Progenitor cell of endocrine pancreas (in vitro differentiated cells): ENCODE measurements at regions not wholly inside any gene's neighbourhood (a gene's known extent, or its start where the extent isn't known, plus 50 kb on each side); places are given as distances from the start of the nearest gene placed in this dataset.

Source experiments
- DNase-seq: peaks from one replicate; pipeline ENCODE4 v3.0.0; 2021; ENCODE audit warnings: low spot score; ENCODE audit not compliant: unreplicated experiment
- H3K27ac Mint-ChIP-seq: 2 replicates; pipeline ENCODE4 v1.8.0; 2021; ENCODE audit warnings: mild to moderate bottlenecking, moderate library complexity, mixed read lengths
- H3K27me3 Mint-ChIP-seq: 2 replicates; pipeline ENCODE4 v1.8.0; 2021; ENCODE audit warnings: mixed read lengths
- H3K36me3 Mint-ChIP-seq: 2 replicates; pipeline ENCODE4 v1.8.0; 2022; ENCODE audit warnings: mixed read lengths; ENCODE audit not compliant: insufficient read depth
- H3K4me1 Mint-ChIP-seq: 2 replicates; pipeline ENCODE4 v1.8.0; 2021; ENCODE audit warnings: low read depth, mixed read lengths
- H3K4me3 Mint-ChIP-seq: 2 replicates; pipeline ENCODE4 v1.8.0; 2021; ENCODE audit warnings: low read depth, mild to moderate bottlenecking, moderate library complexity, mixed read lengths
- H3K9me3 Mint-ChIP-seq: 2 replicates; pipeline ENCODE4 v1.8.0; 2021; ENCODE audit warnings: low read depth, mixed read lengths
- TF ChIP-seq, protein P1 (sequence below): fragments of 200-600 bp; sonication (generic); IDR thresholded peaks from one replicate; pipeline ENCODE4 v1.5.0; 2021; ENCODE audit warnings: antibody characterized with exemption, mild to moderate bottlenecking; ENCODE audit not compliant: unreplicated experiment

DNA sequence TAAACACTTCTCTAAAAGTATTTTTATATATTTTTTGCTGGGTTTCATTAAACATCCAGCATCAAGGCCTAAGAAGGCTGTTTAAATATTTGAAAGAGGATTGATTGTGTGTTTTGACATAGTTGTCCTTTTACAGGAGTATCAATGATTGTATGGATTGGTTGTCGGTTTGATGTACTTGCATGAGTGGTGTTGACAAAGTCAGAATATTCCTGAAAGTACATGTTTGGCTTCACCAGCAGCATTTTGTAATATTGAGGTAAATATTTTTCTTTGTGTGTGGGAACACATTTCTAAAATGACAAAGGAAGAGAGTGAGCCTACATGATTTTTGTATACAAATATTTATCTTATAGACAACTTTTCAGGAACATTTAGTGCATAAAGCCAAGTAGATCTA lies 269.7 kb downstream of the PTBP2 start:
- Mint-ChIP-seq H3K27me3 (peaks cover 3% of the 10 kb centered on the region), H3K36me3 (no peaks in the 10 kb centered on the region), H3K4me3 (no peak overlapping the region), H3K9me3 (peaks cover 3% of the 10 kb centered on the region), H3K4me1 (peaks cover 3% of the 10 kb centered on the region), H3K27ac (no peak overlapping the region)
- TF ChIP-seq, protein P1, sequence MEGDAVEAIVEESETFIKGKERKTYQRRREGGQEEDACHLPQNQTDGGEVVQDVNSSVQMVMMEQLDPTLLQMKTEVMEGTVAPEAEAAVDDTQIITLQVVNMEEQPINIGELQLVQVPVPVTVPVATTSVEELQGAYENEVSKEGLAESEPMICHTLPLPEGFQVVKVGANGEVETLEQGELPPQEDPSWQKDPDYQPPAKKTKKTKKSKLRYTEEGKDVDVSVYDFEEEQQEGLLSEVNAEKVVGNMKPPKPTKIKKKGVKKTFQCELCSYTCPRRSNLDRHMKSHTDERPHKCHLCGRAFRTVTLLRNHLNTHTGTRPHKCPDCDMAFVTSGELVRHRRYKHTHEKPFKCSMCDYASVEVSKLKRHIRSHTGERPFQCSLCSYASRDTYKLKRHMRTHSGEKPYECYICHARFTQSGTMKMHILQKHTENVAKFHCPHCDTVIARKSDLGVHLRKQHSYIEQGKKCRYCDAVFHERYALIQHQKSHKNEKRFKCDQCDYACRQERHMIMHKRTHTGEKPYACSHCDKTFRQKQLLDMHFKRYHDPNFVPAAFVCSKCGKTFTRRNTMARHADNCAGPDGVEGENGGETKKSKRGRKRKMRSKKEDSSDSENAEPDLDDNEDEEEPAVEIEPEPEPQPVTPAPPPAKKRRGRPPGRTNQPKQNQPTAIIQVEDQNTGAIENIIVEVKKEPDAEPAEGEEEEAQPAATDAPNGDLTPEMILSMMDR = no peak
- DNase-seq = no peak

DNA sequence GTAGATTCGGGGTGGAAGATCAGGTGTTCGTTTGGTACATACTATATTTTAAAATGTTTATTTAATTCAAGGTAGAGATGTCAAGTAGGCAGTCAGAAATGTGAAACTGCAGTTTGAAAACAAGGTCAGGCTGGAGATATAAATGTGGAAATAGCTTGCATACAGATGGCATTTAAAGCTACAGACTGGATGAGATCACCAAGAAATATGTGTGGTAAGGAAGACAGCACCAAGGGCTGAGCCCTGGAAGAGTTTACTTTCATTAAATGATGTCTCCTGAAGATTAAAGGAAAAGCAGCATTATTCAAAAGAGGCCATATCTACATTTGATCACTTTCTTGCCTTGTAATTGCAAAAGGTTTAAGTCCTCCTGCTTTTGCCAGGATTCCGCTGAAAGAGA lies 271.3 kb downstream of the PTBP2 start:
- Mint-ChIP-seq H3K27me3 (peaks cover 5% of the 10 kb centered on the region), H3K4me3 (no peak overlapping the region), H3K9me3 (peaks cover 3% of the 10 kb centered on the region), H3K4me1 (peaks cover 5% of the 10 kb centered on the region), H3K27ac (no peak overlapping the region), H3K36me3 (no peaks in the 10 kb centered on the region)
- TF ChIP-seq, protein P1 = no peak
- no peak for DNase-seq

DNA sequence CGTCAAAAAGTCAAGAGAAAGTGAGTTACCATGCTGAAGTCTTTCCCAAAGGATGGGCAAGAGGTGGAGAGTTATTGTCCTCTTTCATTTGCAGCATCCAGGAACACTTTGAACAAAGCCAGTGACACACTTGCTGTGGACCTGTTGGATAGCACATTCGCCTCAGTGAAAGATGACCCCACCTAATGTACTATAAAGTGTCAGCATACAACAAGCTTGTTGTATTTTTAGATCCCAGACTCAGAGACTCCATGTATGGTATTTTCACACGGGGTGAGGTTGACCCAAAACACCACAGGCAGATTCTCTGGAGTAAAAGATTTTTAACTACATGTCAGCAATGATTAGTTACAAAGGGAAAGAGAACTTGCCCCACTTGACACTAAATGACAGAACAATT lies 273.8 kb downstream of the PTBP2 start:
- Mint-ChIP-seq H3K27me3 (peaks cover 5% of the 10 kb centered on the region), H3K9me3 (peaks cover 3% of the 10 kb centered on the region), H3K4me1 (peaks cover 7% of the 10 kb centered on the region), H3K4me3 (no peak overlapping the region), H3K27ac (no peak overlapping the region), H3K36me3 (no peaks in the 10 kb centered on the region)
- TF ChIP-seq, protein P1 = no peak
- DNase-seq = no peak

DNA sequence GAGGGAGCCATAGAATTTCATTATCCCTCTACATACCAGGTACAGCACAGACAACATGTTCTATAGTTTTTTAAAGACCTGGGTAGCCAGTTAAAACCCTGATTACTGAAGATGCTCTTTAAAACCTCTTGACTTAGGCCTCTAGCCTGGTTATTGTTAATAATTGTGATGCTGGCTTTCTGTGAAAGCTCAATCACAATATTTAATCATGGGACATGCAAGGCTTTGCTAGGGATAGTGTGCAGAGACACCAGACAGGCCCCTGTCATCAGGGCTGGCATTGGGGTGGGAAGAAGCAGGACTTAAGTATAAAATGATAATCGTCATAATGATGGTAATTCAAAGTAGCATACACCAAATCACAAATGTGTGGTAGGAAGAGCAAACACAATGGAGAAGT lies 274.4 kb downstream of the PTBP2 start:
- no peak for DNase-seq
- Mint-ChIP-seq H3K4me3 (no peak overlapping the region), H3K4me1 (peaks cover 4% of the 10 kb centered on the region), H3K36me3 (no peaks in the 10 kb centered on the region), H3K9me3 (peaks cover 3% of the 10 kb centered on the region), H3K27ac (no peak overlapping the region), H3K27me3 (peaks cover 5% of the 10 kb centered on the region)
- TF ChIP-seq, protein P1 = no peak

DNA sequence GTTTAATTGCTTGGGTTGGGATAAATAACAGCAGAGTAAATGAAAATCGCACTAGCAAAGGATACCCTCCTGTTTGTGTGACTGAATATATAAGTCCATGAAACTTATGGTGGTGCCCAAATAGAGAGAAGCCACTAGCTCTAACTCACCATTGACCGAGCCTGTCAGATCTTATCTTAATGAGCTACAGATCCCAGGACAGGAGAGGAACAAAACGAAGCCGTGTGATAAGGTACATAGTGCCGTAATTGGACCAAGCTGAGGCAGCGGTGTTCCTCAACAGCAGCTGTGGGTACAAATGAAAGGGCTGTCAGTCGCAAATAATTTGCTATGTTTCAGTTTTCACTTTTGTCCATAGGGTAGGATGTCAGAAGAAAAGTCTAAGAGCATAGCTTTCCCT lies 276.1 kb downstream of the PTBP2 start:
- Mint-ChIP-seq H3K4me3 (no peak overlapping the region), H3K36me3 (no peaks in the 10 kb centered on the region)

More for the DNA sequence above, 276.1 kb downstream of the PTBP2 start:
- peaks cover 4% of the 10 kb centered on the region for H3K4me1 Mint-ChIP-seq
- TF ChIP-seq, protein P1 = no peak
- no peak for DNase-seq
- H3K9me3 Mint-ChIP-seq = no peaks in the 10 kb centered on the region
- no peak overlapping the region for H3K27ac Mint-ChIP-seq
- peaks cover 5% of the 10 kb centered on the region for H3K27me3 Mint-ChIP-seq
